ENCODE measurements at regions not wholly inside any gene's neighbourhood (a gene's known extent, or its start where the extent isn't known, plus 50 kb on each side); places are given as distances from the start of the nearest gene placed in this dataset.
"Not testable (repeated sequence)": the region's sequence is repeated elsewhere in the genome, so short reads cannot be mapped to it uniquely, and the experiment has no call there.

- TF ChIP-seq, protein P1, sequence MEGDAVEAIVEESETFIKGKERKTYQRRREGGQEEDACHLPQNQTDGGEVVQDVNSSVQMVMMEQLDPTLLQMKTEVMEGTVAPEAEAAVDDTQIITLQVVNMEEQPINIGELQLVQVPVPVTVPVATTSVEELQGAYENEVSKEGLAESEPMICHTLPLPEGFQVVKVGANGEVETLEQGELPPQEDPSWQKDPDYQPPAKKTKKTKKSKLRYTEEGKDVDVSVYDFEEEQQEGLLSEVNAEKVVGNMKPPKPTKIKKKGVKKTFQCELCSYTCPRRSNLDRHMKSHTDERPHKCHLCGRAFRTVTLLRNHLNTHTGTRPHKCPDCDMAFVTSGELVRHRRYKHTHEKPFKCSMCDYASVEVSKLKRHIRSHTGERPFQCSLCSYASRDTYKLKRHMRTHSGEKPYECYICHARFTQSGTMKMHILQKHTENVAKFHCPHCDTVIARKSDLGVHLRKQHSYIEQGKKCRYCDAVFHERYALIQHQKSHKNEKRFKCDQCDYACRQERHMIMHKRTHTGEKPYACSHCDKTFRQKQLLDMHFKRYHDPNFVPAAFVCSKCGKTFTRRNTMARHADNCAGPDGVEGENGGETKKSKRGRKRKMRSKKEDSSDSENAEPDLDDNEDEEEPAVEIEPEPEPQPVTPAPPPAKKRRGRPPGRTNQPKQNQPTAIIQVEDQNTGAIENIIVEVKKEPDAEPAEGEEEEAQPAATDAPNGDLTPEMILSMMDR (IDR thresholded peaks at IDR 0.05; ENCODE audit: insufficient read depth, low read depth, low read length, missing control alignments), result no peak
- H3K4me3 ChIP-seq (ENCODE audit: low read length), result no peak overlapping the region
- DNase-seq (ENCODE audit: low read depth), result no peak
Observed at GRCh38 chr5:36768450-36768849, 108.1 kb upstream of the NIPBL start.

DNA sequence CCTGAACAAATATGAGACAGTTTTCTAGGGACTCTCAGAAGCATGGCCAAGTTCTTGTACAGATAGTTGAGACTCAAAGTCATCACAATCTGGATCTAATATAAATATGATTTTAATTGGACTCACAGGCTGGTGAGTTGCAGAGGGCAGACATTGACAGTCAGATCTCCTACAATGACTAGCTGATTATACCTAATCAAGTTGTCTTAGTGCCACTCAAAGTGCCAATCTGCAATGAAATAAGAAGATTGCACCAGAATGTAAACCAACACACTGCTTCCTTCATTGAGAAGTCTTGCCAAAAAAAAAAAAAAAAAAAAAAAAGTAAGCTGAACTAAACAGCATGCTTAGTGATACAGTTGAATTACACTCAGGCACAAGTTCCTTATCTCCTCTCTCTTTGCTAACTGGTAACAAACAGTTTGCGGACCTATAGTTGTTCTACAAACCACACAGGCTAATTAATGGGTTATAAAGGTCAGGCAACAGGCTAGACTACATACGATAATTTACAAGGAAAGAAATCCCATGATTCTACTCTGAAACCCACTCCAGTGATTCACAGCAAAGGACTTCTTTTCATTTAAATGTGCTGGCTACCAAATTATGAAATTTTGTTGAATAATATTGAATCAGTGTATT, 107.3 kb upstream of the NIPBL start:
- TF ChIP-seq, protein P1 (IDR thresholded peaks at IDR 0.05; ENCODE audit: insufficient read depth, low read depth, low read length, missing control alignments), result no peak
- no peak for DNase-seq (ENCODE audit: low read depth)
- no peak overlapping the region for H3K4me3 ChIP-seq (ENCODE audit: low read length)

DNA sequence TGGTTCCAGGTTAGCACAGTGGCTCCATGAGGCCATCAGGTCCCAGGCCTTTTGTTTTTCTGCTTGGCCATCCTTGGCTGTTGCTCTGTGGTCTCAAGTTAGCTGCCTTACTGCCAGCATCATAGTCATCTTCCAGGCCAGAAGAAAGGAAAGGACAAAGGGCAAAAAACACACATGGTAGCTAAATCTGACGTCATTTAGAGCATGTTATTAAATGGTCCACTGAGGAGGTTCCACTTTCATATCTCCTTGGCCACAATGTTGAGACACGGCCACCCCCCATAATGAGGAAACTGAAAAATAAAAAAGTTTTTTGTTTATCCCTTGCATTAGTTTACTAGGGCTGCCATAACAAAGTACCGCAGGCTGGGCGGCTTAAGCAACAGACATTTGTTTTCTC, 106.4 kb upstream of the NIPBL start:
- H3K4me3 ChIP-seq (ENCODE audit: low read length), result no peak overlapping the region
- DNase-seq (ENCODE audit: low read depth), result no peak
- TF ChIP-seq, protein P1 (IDR thresholded peaks at IDR 0.05; ENCODE audit: insufficient read depth, low read depth, low read length, missing control alignments), result no peak

DNA sequence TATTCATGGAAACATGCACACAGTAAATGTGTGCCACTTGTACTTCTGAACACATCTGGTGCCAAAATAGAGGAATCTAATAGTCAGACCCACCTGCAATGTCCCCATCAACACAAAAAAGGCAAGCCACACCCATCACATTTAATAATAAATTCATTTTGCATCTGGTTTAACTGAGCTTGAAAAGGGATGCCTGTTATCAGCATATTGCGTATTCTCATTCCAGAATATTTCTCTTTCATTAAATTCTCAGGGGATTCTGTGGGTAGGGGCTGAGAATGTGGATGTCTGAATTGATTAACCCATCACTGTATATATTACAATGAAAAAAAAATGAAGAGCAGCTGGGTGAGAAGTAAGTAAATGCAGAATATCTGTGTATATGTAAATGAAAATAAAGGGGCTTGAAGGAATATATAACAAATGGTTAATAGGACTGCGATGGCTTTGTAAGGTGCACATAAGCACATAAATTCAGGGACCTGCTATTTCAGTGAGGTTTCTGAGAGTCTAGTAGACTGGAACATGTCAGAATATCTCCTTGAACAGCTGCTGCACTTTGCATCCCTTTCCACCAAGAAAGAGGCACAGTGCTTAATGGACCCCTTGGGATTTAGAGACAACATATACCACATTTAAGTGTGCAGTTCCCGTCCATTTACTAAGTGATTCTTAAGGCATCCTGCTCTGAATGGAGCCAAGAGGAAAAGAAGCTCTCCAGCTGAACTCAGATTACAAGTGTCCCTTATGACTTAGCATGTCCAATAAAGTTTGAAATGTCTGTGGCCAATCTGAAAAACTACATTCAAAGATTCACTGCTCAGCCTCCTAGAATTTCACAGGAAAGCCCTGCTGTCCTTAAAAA, 104.1 kb upstream of the NIPBL start:
- DNase-seq (ENCODE audit: low read depth), result no peak
- TF ChIP-seq, protein P1 (IDR thresholded peaks at IDR 0.05; ENCODE audit: insufficient read depth, low read depth, low read length, missing control alignments), result no peak
- no peak overlapping the region for H3K4me3 ChIP-seq (ENCODE audit: low read length)

GRCh38 chr5:36777105-36777757, 99.3 kb upstream of the NIPBL start:
- DNase-seq (ENCODE audit: low read depth), result peak; percentile 32
- TF ChIP-seq, protein P1 (IDR thresholded peaks at IDR 0.05; ENCODE audit: insufficient read depth, low read depth, low read length, missing control alignments), result peak; percentile 38
- H3K4me3 ChIP-seq (ENCODE audit: low read length), result no peak overlapping the region

DNA sequence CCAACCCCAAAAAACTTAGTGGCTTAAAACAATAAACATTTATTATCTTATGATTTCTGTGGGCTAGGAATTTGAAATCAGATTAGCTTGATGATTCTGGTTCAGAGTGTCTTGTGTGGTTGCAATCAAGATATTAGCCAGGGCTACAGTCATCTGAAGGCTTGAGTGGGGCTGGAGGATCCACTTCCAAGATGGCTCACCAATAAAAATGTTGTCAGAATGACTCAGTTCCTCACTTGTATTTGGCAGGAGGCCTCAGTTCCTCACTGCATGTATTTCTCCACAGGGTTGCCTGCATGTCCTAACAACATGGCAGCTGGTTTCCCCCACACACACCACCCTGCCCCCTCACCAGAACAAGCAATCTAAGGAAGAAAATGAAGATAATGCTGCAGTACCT, 98.2 kb upstream of the NIPBL start:
- H3K4me3 ChIP-seq (ENCODE audit: low read length), result no peak overlapping the region
- TF ChIP-seq, protein P1 (IDR thresholded peaks at IDR 0.05; ENCODE audit: insufficient read depth, low read depth, low read length, missing control alignments), result no peak
- no peak for DNase-seq (ENCODE audit: low read depth)

DNA sequence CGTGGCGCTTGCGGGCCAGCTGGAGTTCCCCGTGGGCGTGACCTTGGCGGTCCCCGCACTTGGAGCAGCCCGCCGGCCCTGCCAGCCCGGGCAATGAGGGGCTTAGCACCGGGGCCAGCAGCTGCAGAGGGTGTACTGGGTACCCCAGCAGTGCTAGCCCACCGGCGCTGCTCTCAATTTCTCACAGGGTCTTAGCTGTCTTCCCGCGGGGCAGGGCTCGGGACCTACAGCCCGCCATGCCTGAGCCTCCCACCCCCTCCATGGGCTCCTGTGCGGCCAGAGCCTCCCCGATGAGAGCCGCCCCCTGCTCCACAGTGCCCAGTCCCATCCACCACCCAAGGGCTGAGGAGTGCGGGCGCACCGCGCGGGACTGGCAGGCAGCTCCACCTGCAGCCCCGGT, 94.0 kb upstream of the NIPBL start:
- not testable (repeated sequence) for DNase-seq (ENCODE audit: low read depth); H3K4me3 ChIP-seq (ENCODE audit: low read length)

Measured in epithelial cell of esophagus (primary cell).